A673 (cell line): ENCODE measurements at regions not wholly inside any gene's neighbourhood (a gene's known extent, or its start where the extent isn't known, plus 50 kb on each side); places are given as distances from the start of the nearest gene placed in this dataset.
A peak's percentile ranks its signal among the peaks of the same experiment; 100 is the strongest.

Source experiments
- BruUV-seq: library from RNA; stranded (reverse); fragments of 400-500 nt; replicated peaks from 2 replicates; lab custom pipeline; 2021; lab: Mats Ljungman, UMichigan
- CTCF ChIA-PET: fragments of 300-600 bp; sonication (Branson Sonifier 250); formaldehyde crosslinking; loops from one replicate; lab custom pipeline; 2022; ENCODE audit warnings: antibody characterized with exemption; lab: Charles Lee
- POLR2A ChIA-PET: fragments of 300-600 bp; sonication (Branson Sonifier 250); formaldehyde crosslinking; loops from one replicate; lab custom pipeline; 2022; ENCODE audit warnings: antibody characterized with exemption; ENCODE audit not compliant: low non-redundant PET; lab: Charles Lee
- DNase-seq: peaks from one replicate; pipeline ENCODE4 v3.0.0-alpha.2; 2015; ENCODE audit warnings: low spot score
- H3K27ac ChIP-seq: fragments of 200-600 bp; sonication (generic); 2 replicates; pipeline ENCODE4 v1.5.1; 2016; ENCODE audit warnings: mixed run types, low read depth, mild to moderate bottlenecking, mixed read lengths, antibody characterized with exemption, low read length; ENCODE audit not compliant: poor library complexity, severe bottlenecking
- H3K27me3 ChIP-seq: fragments of 200-600 bp; sonication (generic); replicated peaks from 2 replicates; pipeline ENCODE4 v1.6.1; 2017; ENCODE audit warnings: mixed run types, low read depth, mild to moderate bottlenecking, mixed read lengths, antibody characterized with exemption, low read length; ENCODE audit not compliant: insufficient read depth, poor library complexity
- H3K36me3 ChIP-seq: fragments of 200-600 bp; sonication (generic); 2 replicates; pipeline ENCODE4 v1.6.1; 2016; ENCODE audit warnings: mixed run types, mild to moderate bottlenecking, mixed read lengths, antibody characterized with exemption, low read length; ENCODE audit not compliant: insufficient read depth, poor library complexity, severe bottlenecking
- H3K4me1 ChIP-seq: fragments of 200-600 bp; sonication (generic); 2 replicates; pipeline ENCODE4 v1.6.1; 2017; ENCODE audit warnings: mixed run types, mild to moderate bottlenecking, mixed read lengths, antibody characterized with exemption, low read length; ENCODE audit not compliant: insufficient read depth, poor library complexity, severe bottlenecking
- H3K4me3 ChIP-seq: fragments of 200-600 bp; sonication (generic); 2 replicates; pipeline ENCODE4 v1.5.1; 2016; ENCODE audit warnings: low read depth, mixed run types, mild to moderate bottlenecking, mixed read lengths, low read length; ENCODE audit not compliant: poor library complexity, severe bottlenecking
- H3K9me3 ChIP-seq: fragments of 200-600 bp; sonication (generic); 2 replicates; pipeline ENCODE4 v1.6.1; 2016; ENCODE audit warnings: mixed run types, low read depth, mild to moderate bottlenecking, mixed read lengths, antibody characterized with exemption, low read length; ENCODE audit not compliant: poor library complexity, severe bottlenecking
- EZH2 ChIP-seq: fragments of 200-600 bp; sonication (generic); IDR thresholded peaks from 2 replicates; pipeline ENCODE4 v1.6.1; 2017; ENCODE audit warnings: borderline replicate concordance, low read depth, mild to moderate bottlenecking, mixed read lengths, antibody characterized with exemption, low read length; ENCODE audit not compliant: poor library complexity, severe bottlenecking
- intact Hi-C: fragments of 100-400 bp; cut with micrococcal nuclease; formaldehyde crosslinking; loops from one replicate; pipeline ENCODE4 v1.10.0; 2022; ENCODE audit not compliant: unreplicated experiment
- TF ChIP-seq, protein P1 (sequence below): fragments of 300-800, 200-600 bp; sonication (generic); conservative IDR thresholded peaks from 2 replicates; pipeline ENCODE4 v1.5.1; 2017; ENCODE audit warnings: low read depth, mild to moderate bottlenecking, antibody characterized with exemption, low read length, moderate library complexity, mixed read lengths

DNA sequence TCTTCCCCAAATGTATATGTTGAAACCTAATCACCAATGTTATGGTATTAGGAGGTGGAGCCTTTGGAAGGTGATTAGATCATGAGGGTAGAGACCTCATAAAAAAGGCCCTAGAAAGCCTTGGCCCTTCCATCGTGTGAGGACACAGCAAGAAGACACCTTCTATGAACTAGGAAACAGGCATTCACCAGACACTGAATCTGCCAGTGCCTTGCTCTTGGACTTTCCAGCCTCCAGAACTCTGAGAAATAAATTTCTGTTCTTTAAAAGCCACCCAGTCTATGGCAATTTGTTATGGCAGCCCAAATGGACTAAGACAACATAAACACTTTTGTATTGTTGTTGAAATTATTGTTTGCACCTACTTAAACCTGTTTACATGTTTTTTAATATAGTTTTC is 221.8 kb upstream of the RPS6KA3 start:
- ChIA-PET POLR2A (no interaction called here), CTCF (no interaction called here)
- Histone ChIP-seq H3K9me3 (no peaks in the 10 kb centered on the region), H3K4me3 (no peak overlapping the region), H3K4me1 (no peaks in the 10 kb centered on the region), H3K36me3 (no peaks in the 10 kb centered on the region), H3K27ac (no peak overlapping the region), H3K27me3 (no peaks in the 10 kb centered on the region)
- TF ChIP-seq, protein P1, sequence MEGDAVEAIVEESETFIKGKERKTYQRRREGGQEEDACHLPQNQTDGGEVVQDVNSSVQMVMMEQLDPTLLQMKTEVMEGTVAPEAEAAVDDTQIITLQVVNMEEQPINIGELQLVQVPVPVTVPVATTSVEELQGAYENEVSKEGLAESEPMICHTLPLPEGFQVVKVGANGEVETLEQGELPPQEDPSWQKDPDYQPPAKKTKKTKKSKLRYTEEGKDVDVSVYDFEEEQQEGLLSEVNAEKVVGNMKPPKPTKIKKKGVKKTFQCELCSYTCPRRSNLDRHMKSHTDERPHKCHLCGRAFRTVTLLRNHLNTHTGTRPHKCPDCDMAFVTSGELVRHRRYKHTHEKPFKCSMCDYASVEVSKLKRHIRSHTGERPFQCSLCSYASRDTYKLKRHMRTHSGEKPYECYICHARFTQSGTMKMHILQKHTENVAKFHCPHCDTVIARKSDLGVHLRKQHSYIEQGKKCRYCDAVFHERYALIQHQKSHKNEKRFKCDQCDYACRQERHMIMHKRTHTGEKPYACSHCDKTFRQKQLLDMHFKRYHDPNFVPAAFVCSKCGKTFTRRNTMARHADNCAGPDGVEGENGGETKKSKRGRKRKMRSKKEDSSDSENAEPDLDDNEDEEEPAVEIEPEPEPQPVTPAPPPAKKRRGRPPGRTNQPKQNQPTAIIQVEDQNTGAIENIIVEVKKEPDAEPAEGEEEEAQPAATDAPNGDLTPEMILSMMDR: no peak
- TF ChIP-seq EZH2: no peak
- BruUV-seq: no TSS peak
- DNase-seq: no peak
- intact Hi-C loops: no loop called here

DNA sequence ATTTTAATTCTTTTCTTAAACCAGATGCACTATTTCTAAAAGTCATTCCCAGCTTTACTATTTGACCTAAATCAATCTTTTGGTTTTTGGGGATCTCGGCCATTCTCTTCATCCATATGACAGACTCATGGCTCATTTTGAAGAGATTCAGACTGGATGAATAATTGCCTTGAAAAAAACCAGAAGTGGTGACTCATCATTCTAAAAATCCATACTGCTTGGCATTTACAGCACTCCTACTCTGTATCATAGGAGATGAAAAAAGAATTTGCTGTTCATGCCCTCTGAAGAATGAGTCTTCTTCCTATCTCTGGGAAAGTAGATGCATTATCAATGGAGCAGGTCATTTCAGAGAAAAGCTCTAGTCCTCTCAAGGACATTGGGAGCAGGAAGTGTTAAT is 220.5 kb upstream of the RPS6KA3 start:
- CTCF ChIA-PET: no interaction called here
- no TSS peak for BruUV-seq
- POLR2A ChIA-PET: no interaction called here
- H3K27ac ChIP-seq: no peak overlapping the region
- no peaks in the 10 kb centered on the region for H3K4me1 ChIP-seq
- no peaks in the 10 kb centered on the region for H3K9me3 ChIP-seq
- TF ChIP-seq, protein P1: no peak
- TF ChIP-seq EZH2: no peak
- no peaks in the 10 kb centered on the region for H3K27me3 ChIP-seq
- no peaks in the 10 kb centered on the region for H3K36me3 ChIP-seq
- intact Hi-C loops: no loop called here
- no peak overlapping the region for H3K4me3 ChIP-seq
- peak; percentile 6 for DNase-seq

DNA sequence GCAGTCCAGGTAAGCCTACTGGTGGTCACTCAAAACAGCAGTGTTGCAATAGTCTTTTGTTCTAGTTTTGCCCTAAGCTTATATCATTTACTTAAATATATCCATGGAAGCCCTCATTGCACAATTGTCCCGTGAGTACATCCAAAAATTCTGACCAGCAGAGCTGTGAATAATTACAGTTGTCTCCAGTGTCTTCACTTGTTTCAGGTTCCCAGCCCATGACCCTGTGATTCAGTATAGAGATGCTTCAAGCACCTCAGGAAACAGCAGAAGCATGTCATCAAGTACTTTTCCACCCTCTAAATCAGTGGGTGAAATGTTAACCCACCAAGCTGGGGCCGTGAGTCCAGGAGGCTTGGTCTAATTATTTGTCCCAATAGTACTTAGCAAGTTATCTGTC is 214.9 kb upstream of the RPS6KA3 start:
- H3K36me3 ChIP-seq: no peaks in the 10 kb centered on the region
- ChIA-PET POLR2A (no interaction called here), CTCF (no interaction called here)
- no peak overlapping the region for H3K27ac ChIP-seq
- no peaks in the 10 kb centered on the region for H3K27me3 ChIP-seq
- no peak overlapping the region for H3K4me3 ChIP-seq
- H3K9me3 ChIP-seq: no peaks in the 10 kb centered on the region
- TF ChIP-seq, protein P1: no peak
- no peak for TF ChIP-seq EZH2
- intact Hi-C loops: no loop called here
- H3K4me1 ChIP-seq: no peaks in the 10 kb centered on the region
- no peak for DNase-seq
- BruUV-seq: no TSS peak
